Nephron progenitor cell (in vitro differentiated cells): ENCODE measurements at regions not wholly inside any gene's neighbourhood (a gene's known extent, or its start where the extent isn't known, plus 50 kb on each side); places are given as distances from the start of the nearest gene placed in this dataset.

Source experiments
- DNase-seq: peaks from one replicate; pipeline ENCODE4 v3.0.0; 2021
- H3K27ac Mint-ChIP-seq: 2 replicates; pipeline ENCODE4 v1.8.0; 2021; ENCODE audit warnings: mild to moderate bottlenecking, moderate library complexity, mixed read lengths
- H3K27me3 Mint-ChIP-seq: 2 replicates; pipeline ENCODE4 v1.8.0; 2021; ENCODE audit warnings: mild to moderate bottlenecking, low read depth, mixed read lengths; ENCODE audit not compliant: poor library complexity
- H3K36me3 Mint-ChIP-seq: 2 replicates; pipeline ENCODE4 v1.8.0; 2021; ENCODE audit warnings: low read depth, mixed read lengths
- H3K4me1 Mint-ChIP-seq: 2 replicates; pipeline ENCODE4 v1.8.0; 2021; ENCODE audit warnings: mixed read lengths
- H3K4me3 Mint-ChIP-seq: 2 replicates; pipeline ENCODE4 v1.8.0; 2021; ENCODE audit warnings: mild to moderate bottlenecking, moderate library complexity, mixed read lengths
- H3K9me3 Mint-ChIP-seq: 2 replicates; pipeline ENCODE4 v1.8.0; 2021; ENCODE audit warnings: mild to moderate bottlenecking, moderate library complexity, mixed read lengths
- TF ChIP-seq, protein P1 (sequence below): fragments of 200-600 bp; sonication (generic); IDR thresholded peaks from 2 replicates; pipeline ENCODE4 v1.5.0; 2021; ENCODE audit warnings: antibody characterized with exemption

DNA sequence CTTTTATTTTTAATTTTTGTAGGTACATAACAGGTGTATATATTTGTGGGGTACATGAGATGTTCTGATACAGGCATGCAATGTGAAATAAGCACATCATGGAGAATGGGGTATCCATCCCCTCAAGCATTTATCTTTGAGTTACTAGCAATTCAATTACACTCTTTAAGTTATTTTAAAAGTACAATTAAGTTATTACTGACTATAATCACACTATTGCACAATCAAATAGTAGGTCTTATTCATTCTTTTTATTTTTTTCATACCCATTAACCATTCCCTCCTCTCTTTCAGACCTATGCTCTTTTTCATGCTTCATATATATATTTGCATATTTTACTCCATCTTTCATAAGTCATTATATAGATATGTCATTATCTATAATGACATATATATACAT is 93.3 kb downstream of the MAGEB5 start:
- Mint-ChIP-seq H3K9me3 (peaks cover 32% of the 10 kb centered on the region), H3K4me3 (no peak overlapping the region), H3K4me1 (no peaks in the 10 kb centered on the region), H3K36me3 (no peaks in the 10 kb centered on the region), H3K27me3 (no peaks in the 10 kb centered on the region), H3K27ac (no peak overlapping the region)
- no peak for DNase-seq
- TF ChIP-seq, protein P1, sequence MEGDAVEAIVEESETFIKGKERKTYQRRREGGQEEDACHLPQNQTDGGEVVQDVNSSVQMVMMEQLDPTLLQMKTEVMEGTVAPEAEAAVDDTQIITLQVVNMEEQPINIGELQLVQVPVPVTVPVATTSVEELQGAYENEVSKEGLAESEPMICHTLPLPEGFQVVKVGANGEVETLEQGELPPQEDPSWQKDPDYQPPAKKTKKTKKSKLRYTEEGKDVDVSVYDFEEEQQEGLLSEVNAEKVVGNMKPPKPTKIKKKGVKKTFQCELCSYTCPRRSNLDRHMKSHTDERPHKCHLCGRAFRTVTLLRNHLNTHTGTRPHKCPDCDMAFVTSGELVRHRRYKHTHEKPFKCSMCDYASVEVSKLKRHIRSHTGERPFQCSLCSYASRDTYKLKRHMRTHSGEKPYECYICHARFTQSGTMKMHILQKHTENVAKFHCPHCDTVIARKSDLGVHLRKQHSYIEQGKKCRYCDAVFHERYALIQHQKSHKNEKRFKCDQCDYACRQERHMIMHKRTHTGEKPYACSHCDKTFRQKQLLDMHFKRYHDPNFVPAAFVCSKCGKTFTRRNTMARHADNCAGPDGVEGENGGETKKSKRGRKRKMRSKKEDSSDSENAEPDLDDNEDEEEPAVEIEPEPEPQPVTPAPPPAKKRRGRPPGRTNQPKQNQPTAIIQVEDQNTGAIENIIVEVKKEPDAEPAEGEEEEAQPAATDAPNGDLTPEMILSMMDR, result no peak

DNA sequence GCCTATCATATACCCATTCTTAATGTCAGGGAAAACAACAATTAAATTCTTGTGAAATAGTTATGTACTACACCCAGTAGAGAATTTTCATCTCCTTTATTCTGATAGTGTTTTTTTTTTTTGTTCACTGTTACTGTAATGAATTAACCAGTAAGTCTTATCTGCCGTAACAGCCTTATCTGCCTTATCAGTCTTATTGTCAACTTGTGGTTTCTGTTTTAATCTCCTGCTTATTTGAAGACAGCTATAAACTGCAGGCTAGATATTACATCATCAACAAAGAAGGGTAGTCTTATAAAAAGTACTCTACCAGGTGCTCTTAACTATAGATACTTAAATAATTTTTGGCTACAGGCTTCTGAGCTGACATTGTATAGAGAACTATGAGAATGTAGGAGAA is 79.5 kb downstream of the MAGEB5 start:
- TF ChIP-seq, protein P1, result no peak
- DNase-seq, result no peak
- H3K36me3 Mint-ChIP-seq, result no peaks in the 10 kb centered on the region
- no peak overlapping the region for H3K27ac Mint-ChIP-seq
- H3K9me3 Mint-ChIP-seq, result peaks cover 30% of the 10 kb centered on the region
- no peaks in the 10 kb centered on the region for H3K4me1 Mint-ChIP-seq
- H3K4me3 Mint-ChIP-seq, result no peak overlapping the region
- H3K27me3 Mint-ChIP-seq, result no peaks in the 10 kb centered on the region

GRCh38 chrX:26286836-26287235 is 70.9 kb downstream of the MAGEB5 start:
- Mint-ChIP-seq H3K36me3 (no peaks in the 10 kb centered on the region), H3K4me1 (no peaks in the 10 kb centered on the region), H3K27me3 (no peaks in the 10 kb centered on the region), H3K27ac (no peak overlapping the region), H3K4me3 (no peak overlapping the region), H3K9me3 (peaks cover 70% of the 10 kb centered on the region)
- DNase-seq, result no peak
- TF ChIP-seq, protein P1, result no peak
